GM18507 (cell line): ENCODE measurements at regions not wholly inside any gene's neighbourhood (a gene's known extent, or its start where the extent isn't known, plus 50 kb on each side); places are given as distances from the start of the nearest gene placed in this dataset.

ENCODE experiments used
- DNase-seq: peaks from one replicate; pipeline ENCODE4 v3.0.0; 2011; ENCODE audit warnings: low read depth; ENCODE audit not compliant: insufficient read length; ENCODE audit errors: extremely low spot score
- FAIRE-seq: peaks from 2 replicates; lab custom pipeline; 2011; peaks lifted over from hg19 to GRCh38; lab: Jason Lieb, UNC

DNA sequence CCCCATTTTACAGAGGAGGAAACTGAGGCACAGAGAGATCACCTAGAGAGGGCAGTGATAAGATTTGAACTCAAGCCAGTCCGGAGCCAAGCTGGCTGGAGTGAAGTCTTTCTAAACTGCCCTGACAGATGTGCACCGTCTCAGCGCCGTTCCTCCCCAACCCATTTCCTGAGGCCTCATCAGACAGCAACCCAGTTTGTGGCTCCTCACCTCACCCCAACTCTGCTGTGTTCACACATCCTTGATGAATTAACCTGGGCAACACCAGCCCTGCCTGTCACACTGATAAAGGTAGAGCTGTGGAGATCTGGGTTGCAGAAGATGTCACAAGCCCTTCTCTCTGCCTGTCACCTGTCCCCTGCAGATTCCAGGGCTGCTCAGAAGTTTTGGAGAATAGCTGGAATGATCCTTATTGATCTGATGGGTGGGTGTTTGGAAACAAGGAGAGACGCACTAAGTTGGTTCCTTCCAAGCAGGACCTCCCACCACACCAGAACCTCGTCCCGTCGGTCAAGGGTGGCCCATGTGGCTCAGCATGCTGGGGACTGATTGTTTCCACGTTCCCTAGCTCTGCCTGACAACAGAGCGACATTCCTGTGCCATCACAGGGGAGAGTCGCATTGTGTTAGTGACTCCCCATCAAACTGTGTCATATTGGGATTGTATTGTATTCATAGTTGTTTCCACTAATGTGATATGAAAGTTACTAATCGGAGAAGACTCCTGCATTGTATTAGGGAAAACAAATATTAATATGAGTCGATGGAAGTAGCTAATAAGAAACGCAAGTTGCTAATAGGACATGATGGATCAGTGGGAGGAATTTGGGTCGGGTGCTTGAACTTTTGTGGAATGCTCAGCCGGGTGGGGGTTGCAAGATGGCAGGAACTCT, 200.6 kb downstream of the PHETA1 start:
- DNase-seq: no peak
- FAIRE-seq: no peak

DNA sequence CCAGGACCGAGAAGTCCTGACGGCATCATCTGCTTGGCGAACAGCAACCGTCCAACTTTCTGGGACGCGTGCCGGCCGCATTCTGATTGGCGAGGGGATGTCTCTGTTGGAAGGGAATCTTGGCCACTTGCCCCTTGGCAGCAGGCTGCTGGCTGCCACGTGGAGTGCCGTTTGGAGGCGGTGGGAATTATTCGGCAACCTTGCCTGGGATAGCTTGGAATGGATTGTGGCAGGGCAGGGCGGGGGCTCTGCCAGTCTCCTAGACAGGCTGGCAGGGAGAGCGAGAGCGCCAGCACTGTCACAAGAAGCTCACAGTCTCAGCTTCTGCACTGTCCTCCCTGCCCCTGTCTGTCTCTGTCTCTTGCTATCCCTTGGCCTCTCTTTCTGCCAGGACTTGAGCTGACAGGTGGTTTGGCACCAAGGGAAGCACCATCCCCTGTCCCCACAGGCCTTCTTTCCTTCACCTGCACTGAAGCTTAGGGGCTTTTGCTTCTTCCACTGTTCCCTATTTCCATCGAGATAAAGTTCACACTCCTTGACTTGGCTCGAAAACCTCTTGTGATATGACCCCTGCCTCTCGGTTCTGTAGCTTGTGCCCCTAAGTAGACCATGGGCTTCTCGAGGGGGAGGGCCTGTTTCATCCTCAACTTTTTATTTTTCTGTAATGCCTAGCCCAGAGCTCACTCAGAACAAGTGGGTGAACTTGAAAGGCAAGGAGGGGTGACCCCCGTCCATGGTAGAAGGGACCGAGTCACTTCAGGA, 201.9 kb downstream of the PHETA1 start:
- FAIRE-seq (no peak), DNase-seq (no peak)

DNA sequence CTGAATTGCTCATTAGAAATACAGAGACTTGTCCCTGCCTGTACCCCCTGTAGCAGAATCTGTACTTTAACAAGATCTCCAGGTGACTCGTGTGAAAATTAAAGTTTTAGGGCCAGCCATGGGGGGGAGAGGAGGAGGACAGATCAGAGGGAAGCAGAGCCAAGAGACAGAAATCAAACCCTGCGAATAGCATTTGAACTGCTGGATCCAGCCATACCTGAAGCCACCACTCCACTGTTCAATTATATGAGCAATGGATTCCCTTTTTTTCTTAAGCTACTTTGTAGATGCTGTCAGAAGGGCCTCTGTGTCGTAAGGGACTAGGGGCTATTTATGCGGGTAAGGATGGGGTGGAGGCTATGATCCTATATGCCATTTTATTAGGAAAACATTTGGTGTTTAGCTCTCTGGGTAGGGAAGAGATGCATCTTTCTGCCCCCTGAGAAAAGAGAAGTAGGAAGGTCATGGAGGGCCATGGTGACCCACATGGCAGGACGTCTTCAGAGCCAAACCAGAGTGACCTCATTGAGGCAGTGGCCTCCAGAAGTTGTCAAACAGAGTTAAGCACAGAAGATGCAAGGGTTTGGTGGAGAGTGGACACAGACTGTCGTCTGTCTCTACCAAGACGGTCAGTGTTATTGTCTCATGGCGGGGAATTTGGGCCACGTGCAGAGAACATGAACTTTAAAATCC, 203.9 kb downstream of the PHETA1 start:
- DNase-seq (no peak), FAIRE-seq (no peak)

GRCh38 chr12:111163422-111163821, 205.5 kb downstream of the PHETA1 start:
- FAIRE-seq: no peak
- no peak for DNase-seq

- FAIRE-seq (no peak), DNase-seq (no peak)
Measured at GRCh38 chr12:111161898-111162297, 207.0 kb downstream of the PHETA1 start.

- DNase-seq: no peak
- no peak for FAIRE-seq
Measured at GRCh38 chr12:111160350-111161241, 208.3 kb downstream of the PHETA1 start.

GRCh38 chr12:111158992-111159391, 209.9 kb downstream of the PHETA1 start:
- FAIRE-seq: no peak
- no peak for DNase-seq

DNA sequence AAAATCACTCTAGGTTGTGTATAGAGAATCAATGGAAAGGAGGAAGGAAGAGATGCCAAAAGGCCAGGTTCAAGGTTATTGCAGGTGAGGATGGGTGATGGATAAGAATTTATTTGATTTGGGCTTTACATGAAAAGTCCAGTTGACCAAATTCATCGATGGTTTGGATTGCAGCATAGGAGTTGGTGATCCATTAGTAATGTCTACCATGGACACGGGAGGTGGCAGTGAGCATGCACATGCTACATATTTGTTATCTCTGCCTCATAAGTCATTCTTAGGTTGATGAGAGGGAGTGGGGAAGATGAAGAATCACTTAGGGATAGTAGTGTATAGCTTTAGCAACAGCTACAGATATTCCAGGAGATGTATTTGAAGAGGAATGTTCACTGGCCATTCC, 211.4 kb downstream of the PHETA1 start:
- DNase-seq (no peak), FAIRE-seq (no peak)

DNA sequence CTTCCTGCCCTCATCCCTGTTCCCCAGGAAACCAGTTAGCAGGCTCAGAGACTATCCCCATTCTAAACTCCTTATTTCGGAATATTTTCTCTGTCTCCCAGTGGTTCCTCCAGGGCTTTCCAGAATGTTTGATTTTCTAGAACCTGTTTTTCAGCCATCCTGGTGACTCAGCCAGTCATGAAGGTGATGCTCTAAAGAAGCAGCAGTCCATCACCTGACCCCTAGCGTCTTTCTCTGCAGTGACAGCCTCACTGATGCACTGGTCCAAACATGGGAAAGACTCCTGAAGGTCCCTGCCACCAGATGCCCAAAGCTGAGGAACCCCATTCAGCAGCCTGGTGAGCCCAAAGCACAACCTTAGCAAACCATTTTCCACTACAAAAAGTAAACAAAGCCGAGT, 212.6 kb downstream of the PHETA1 start:
- DNase-seq (no peak), FAIRE-seq (no peak)

DNA sequence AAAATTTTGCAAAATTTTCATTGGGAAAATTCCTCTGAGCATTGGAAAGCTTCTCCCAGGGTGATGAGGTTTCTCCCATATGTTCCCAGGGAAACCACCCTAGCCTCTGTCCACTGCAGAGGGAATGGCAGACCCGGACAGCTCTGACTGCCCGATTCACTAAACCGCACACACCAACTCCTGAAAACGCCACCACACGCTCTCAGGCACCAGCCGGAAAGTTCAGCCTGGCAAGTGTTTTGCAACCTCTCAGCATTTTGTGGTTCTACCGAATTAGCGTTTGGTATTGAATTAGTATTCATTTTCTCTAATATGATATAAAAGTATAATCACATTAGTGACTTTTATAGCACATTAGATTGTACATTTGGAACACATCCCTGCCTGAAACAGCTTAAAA, 213.4 kb downstream of the PHETA1 start:
- no peak for FAIRE-seq
- no peak for DNase-seq

DNA sequence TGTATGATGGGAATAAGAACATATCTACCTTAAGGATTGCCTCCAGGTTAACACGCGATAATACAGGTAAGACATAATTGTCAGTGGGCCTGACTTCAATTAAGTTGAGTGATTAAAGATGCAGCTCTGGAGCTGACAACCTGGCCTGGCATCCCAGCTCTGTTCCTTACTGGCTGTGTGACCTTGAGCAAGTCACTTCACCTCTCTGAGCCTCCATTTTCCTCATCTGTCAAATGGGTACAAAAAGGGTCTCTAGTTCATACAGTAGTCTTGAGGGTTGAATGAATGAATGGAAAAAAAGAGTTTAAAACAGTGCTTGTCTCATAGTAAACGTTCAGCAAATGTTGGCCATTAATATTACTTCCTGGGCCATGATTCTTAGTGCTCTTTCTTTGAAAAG, 213.9 kb downstream of the PHETA1 start:
- no peak for FAIRE-seq
- no peak for DNase-seq

DNA sequence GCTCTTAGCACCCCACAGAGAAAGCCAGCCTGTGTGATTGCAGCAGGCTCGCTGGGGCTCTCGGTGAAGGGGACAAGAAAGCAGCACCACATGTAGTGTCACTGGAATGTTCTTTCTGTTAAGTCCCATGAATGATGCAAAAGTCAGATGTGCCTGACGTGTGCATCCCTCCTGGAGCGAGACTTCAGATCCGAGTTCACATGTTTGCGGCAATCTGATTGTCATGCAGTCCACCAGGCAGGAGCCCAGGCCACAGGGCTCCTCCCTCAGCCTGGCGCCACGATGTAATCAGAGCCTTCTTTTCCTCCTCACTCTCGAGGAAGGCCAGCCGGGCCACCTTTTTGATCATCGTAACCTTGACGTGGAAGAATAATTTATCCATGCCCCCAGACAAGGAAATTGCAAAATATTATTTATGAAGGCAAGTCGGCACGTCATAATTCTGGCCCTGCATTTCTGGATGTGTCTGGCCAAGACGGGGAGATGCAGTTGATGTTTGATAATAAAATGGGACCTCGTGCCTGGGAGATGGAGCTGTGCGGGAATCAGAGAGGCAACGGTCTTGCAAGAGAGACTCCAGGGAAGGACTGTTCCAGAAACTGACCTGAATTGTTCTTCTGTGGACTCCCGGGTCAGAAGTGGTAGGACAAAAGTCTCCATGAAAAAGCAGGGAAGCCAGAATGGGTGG, 214.6 kb downstream of the PHETA1 start:
- DNase-seq (no peak), FAIRE-seq (no peak)

GRCh38 chr12:111152561-111152960, 216.3 kb downstream of the PHETA1 start:
- DNase-seq (no peak), FAIRE-seq (no peak)

DNA sequence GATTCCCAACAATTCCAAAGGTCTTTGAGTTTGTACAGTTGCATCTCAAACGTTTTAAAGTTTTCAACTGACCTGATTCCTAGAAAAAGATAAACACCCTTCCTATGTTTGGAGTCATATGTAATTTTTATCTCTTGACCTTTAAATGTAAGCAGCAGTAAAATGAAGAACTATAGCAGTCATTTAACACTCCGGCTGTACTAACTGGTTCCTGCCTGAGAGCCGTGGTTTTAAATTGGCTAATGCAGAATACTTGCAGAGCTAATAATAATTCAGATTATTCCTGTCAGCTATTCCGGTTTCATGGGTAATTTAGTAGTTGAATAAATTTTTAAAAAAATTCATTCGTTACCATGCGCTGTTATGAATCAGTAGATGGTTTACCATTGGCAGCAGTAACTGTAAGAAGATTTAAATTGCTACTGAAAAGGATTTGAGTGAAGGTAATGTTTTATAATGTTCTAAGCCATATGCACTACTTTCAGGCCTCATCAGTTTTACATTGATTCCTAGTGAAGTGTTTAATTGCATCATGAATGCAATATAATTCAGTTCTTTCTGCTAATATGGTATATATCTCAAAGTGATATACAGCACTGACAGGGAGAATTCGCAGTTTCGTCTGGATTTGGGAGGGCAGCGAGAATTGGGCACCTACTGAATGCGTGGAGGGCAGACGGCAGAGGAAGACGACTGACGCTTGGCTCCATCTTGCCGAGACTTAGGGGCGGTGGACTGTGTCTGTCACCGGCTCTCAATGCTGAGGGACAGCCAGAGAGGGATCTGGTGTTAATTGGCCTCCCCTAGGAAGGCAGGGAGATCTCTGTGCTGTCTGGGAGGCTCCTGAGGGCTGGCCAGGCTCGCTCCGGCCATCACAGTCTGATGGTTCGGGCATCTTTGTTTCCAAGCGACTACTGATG, 217.7 kb downstream of the PHETA1 start:
- DNase-seq: no peak
- FAIRE-seq: no peak

DNA sequence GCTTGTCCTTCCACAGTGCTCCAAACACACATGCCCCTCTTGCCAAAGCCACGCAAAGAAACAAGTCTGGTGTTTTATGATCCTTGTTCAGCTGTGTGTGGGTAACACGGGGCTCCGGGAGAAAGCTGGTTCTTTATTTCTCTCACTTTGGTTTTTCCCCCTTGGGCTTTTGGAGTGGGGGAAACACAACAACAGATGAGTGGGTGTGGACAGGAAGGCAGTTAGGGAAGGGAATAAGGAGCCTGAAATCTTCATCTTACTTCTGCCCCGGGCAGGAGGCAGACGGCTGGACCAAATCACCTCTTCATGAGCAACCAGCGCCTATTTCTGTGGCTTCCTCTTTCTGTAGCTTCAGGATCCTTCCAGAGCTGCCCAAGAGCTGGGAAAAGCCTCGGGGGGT, 218.5 kb downstream of the PHETA1 start:
- no peak for DNase-seq
- FAIRE-seq: no peak

DNA sequence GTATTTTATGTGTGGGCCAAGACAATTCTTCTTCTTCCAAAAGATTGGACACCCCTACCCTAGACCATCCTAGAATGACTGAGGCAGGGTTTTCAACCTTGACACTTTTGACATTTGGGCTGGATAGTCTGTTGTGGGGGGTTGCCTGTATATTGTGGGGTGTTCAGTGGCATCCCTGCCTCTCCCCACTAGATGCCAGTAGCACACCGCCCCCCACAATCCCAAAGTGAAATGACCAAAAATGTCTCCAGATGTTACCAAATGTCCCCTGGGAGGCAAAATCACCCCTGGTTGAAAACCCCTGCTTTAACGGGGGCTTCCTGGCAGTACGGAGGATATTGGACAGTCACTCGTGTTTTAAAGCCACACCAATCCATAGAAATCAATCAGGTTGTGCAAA, 219.6 kb downstream of the PHETA1 start:
- no peak for DNase-seq
- FAIRE-seq: no peak

- no peak for FAIRE-seq
Measured at GRCh38 chr12:111148005-111148404, 220.9 kb downstream of the PHETA1 start.

DNA sequence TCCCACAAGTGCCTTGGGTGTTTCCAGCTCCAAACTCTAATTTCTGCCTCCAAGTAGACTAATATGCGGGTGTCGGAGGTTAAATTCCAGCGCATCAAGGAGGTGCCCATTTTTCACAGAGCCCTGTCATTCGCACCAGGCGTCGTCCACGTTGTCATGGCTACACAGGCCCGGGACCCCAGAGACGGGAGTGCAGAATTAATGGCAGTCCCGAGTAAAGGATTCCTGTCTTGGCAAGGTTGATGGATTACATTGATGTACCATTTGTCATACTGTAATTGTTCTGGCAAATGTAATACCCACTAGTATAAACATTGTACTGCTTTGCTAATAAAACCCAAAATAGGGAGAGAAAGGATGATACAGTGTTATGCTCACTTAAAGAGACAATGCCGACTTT, 222.9 kb upstream of the MYL2 start:
- FAIRE-seq (no peak), DNase-seq (no peak)

More at GRCh38 chr12:111148005-111148404, 220.9 kb downstream of the PHETA1 start:
- DNase-seq: no peak
